Epithelial cell of proximal tubule (primary cell): ENCODE measurements at regions not wholly inside any gene's neighbourhood (a gene's known extent, or its start where the extent isn't known, plus 50 kb on each side); places are given as distances from the start of the nearest gene placed in this dataset.

Experiments
- DNase-seq: peaks from one replicate; pipeline ENCODE4 v3.0.0-alpha.2; 2011; ENCODE audit warnings: low read depth
- H3K4me3 ChIP-seq: 2 replicates; pipeline ENCODE4 v1.5.1; 2011; ENCODE audit warnings: low read depth, mild to moderate bottlenecking, low read length
- CTCF ChIP-seq: conservative IDR thresholded peaks from 2 replicates; pipeline ENCODE4 v1.5.1; 2012; ENCODE audit warnings: low read depth, mild to moderate bottlenecking, low read length

GRCh38 chr2:150705767-150706166 is 218.3 kb upstream of the RND3 start:
- no peak for DNase-seq
- TF ChIP-seq CTCF, result no peak
- H3K4me3 ChIP-seq, result no peak overlapping the region

DNA sequence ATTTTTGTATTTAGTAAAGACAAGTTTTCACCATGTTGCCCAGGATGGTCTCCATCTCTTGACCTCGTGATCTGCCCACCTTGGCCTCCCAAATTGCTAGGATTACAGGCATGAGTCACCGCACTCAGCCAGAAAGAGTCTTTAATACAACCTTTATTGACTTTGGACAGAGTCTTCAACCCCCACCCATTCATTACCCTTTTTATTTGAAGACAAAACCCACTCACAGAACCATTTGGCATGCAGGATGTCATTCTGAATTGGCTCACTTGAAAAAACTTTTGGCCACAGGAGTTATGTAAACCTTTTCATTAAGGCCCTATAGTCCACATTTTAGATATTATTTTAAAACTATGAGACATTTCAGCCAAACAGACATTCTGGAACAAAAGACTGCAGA is 217.9 kb upstream of the RND3 start:
- no peak overlapping the region for H3K4me3 ChIP-seq
- no peak for DNase-seq
- TF ChIP-seq CTCF, result no peak

DNA sequence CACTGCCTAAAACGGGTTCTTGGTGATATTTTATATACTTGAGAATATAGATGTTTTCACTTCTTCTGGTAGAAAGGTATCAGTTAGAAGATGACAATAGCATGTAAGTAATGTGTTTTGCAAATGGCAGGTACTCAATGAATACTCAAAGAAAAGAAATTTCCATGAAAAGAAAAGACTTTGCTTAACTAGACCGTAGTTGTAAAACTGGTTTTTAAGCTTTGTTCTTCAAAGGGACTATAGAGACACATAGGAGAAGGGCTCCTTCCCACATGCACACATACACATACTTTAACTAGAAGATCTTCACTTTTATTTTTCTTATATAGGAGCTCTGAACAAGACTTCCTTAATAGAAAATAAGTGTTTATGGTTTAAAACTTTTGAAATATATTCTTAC is 215.3 kb upstream of the RND3 start:
- no peak for TF ChIP-seq CTCF
- H3K4me3 ChIP-seq, result no peak overlapping the region
- no peak for DNase-seq

DNA sequence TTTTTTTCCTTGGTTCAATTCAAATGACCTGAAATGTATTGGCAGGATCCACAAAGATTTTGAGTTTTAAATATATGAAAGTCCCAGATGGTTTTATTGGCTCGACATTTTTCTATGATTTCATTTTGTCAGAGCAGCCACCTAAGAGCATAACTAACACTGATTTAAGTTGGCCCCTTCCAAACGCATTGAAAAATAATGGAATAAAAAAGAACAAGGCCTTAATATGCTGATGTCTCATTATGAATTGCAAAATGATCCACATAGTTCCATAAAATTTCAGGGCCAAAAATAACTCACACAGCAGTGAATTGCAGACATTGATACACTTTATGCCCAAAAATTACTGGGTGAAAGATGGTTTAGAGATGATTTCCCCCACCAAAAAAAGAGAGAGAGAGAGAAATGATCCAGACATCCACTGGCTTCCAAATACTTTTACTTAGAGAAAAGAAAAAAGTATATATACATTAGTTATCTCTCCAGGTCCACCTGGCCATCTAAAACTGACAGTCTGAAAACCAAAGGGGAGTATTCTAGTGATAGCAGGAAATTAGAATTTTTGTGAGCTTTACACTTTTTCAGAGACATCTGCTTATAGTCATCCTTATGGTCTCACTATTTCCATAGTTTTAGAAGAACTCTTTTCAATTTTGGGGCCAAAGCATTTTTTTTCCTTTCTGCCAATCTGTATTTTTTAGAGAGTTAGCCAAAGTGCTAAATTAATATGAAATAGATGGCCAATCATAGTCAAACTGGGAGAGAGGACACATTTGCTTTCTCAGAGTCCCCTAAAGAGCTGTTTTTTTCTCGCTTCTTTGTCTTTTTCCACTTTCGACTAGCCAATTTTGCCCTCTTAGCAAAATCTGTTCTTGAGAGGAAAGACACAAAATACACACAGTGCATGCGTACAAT is 213.5 kb upstream of the RND3 start:
- DNase-seq, result no peak
- TF ChIP-seq CTCF, result no peak
- no peak overlapping the region for H3K4me3 ChIP-seq

DNA sequence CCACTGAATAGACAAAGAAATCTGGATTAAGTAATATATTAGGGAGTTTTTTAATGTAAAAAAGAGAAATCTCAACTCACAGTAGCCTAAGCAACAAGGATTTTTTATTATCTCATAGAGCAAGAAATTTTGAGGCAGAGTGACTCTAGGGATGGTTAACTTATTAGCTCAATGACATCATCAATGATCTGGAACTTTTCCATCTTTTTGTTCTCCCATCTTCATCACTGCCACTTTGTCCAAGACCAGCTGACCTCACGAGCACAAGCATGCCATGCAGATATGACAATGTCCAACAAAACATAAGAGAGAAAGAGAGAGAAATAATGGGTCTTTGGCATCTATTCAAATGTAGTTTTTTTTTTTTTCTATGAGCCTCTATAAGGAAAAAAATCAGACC is 211.8 kb upstream of the RND3 start:
- DNase-seq, result no peak
- no peak overlapping the region for H3K4me3 ChIP-seq
- TF ChIP-seq CTCF, result no peak

DNA sequence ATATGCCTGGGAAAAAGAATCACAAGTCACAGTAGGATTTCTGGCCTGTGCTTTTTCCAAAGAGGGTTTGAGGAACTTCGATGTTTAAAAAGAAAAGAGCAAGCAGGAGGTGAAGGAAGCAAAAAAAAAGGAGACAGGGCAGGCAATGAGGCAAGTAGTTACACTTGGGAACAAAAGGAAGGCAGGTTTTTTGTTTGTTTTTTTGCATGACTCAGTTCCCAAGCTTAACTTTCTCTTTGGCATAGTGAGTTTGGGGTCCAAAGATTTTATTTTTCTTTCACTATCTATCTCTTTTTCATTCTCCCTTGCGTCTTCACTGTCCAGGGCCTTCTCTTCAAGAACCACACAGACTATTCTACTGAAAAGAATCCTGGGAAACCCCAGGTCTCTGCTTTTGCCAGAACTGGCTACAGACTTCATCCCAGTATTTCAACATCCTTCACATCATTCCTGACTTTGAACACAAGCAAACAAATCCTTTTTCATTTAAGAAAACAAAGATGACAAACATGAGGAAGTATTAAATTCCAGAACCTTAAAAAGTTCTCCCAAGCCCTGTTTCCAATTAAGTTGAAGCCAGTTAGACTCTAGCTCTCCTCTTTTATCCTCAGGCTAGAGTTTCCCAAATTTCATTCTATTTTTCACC is 210.7 kb upstream of the RND3 start:
- TF ChIP-seq CTCF, result no peak
- no peak overlapping the region for H3K4me3 ChIP-seq
- DNase-seq, result no peak
